K562 (cell line): ENCODE measurements at regions not wholly inside any gene's neighbourhood (a gene's known extent, or its start where the extent isn't known, plus 50 kb on each side); places are given as distances from the start of the nearest gene placed in this dataset.

ENCODE experiments used
- SIN3B ChIP-seq: fragments of 450-650 bp; IDR thresholded peaks from 2 replicates; pipeline ENCODE4 v1.6.1; 2017; ENCODE audit warnings: low read depth, mild to moderate bottlenecking, moderate library complexity
- TFAM ChIP-seq: fragments of 250-450 bp; sonication (Bioruptor Pico); conservative IDR thresholded peaks from 2 replicates; pipeline ENCODE4 v1.5.0; 2021; ENCODE audit warnings: mild to moderate bottlenecking, moderate library complexity
- U2AF1 ChIP-seq: fragments of 200-400 bp; formaldehyde crosslinking; optimal IDR thresholded peaks from 2 replicates; pipeline ENCODE3; 2017; ENCODE audit warnings: mild to moderate bottlenecking, low read depth, low read length, moderate library complexity
- ZNF584 ChIP-seq: fragments of 200-800 bp; sonication (Bioruptor generic); IDR thresholded peaks from 2 replicates; pipeline ENCODE4 v1.6.1; 2016; ENCODE audit warnings: low read depth, mild to moderate bottlenecking, missing genetic modification characterization, missing compliant biosample characterization
- ZNF695 ChIP-seq: fragments of 450-650 bp; formaldehyde crosslinking; IDR thresholded peaks from 2 replicates; pipeline ENCODE4 v1.4.0; 2020; ENCODE audit warnings: mild to moderate bottlenecking, moderate library complexity
- TF ChIP-seq, protein P1 (sequence below): fragments of 450-650 bp; formaldehyde crosslinking; IDR thresholded peaks from 2 replicates; pipeline ENCODE4 v1.4.0; 2020; ENCODE audit warnings: mild to moderate bottlenecking
- TF ChIP-seq, protein P2 (sequence below), 2 experiments: fragments of 250-450 bp in 1 of 2; fragments of 450-650 bp in 1 of 2; sonication (Bioruptor Pico) in 1 of 2; IDR thresholded peaks; 2 replicates each; pipeline versions ENCODE4 v1.6.1 to v1.8.0; 2016 to 2021; ENCODE audit warnings: mild to moderate bottlenecking in 2 of 2, moderate library complexity in 2 of 2, missing compliant biosample characterization in 1 of 2, missing genetic modification characterization in 1 of 2
- TF ChIP-seq, protein P3 (sequence below): fragments of 250-450 bp; sonication (Bioruptor Pico); IDR thresholded peaks from 2 replicates; pipeline ENCODE4 v1.4.0; 2020

DNA sequence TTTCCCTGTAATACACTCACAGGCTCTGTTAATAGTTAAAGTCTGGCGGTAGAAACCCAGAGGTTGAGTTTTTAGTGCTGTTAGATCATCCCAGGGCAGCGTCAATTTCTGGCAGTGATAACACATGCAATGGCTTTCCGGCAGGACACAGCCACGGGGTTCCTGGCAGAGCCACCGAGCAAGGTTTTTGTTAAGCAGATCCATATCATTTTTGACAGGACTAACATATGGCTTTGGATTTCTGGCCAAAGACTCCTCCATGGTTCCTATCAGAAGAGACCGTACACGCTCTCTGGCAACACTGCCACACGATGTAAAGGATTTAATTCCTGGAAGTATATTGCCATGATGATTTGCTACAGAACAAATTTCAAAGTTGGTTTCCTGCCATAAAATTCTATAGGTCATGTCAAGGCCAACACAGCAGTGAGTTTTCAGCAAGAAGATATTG lies 854.3 kb downstream of the LRRTM4 start (continued):
- TF ChIP-seq ZNF584 (no peak), U2AF1 (no peak), ZNF695 (CRISPR knock-in tag) (no peak), TFAM (CRISPR knock-in tag) (no peak), SIN3B (no peak)
- TF ChIP-seq, protein P1, sequence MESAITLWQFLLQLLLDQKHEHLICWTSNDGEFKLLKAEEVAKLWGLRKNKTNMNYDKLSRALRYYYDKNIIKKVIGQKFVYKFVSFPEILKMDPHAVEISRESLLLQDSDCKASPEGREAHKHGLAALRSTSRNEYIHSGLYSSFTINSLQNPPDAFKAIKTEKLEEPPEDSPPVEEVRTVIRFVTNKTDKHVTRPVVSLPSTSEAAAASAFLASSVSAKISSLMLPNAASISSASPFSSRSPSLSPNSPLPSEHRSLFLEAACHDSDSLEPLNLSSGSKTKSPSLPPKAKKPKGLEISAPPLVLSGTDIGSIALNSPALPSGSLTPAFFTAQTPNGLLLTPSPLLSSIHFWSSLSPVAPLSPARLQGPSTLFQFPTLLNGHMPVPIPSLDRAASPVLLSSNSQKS (CRISPR knock-in tag): no peak
- TF ChIP-seq, protein P2, sequence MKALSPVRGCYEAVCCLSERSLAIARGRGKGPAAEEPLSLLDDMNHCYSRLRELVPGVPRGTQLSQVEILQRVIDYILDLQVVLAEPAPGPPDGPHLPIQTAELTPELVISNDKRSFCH (CRISPR knock-in tag; IDR thresholded peaks at IDR 0.05): no peak
- TF ChIP-seq, protein P2 (tag; IDR thresholded peaks at IDR 0.05): no peak
- TF ChIP-seq, protein P3, sequence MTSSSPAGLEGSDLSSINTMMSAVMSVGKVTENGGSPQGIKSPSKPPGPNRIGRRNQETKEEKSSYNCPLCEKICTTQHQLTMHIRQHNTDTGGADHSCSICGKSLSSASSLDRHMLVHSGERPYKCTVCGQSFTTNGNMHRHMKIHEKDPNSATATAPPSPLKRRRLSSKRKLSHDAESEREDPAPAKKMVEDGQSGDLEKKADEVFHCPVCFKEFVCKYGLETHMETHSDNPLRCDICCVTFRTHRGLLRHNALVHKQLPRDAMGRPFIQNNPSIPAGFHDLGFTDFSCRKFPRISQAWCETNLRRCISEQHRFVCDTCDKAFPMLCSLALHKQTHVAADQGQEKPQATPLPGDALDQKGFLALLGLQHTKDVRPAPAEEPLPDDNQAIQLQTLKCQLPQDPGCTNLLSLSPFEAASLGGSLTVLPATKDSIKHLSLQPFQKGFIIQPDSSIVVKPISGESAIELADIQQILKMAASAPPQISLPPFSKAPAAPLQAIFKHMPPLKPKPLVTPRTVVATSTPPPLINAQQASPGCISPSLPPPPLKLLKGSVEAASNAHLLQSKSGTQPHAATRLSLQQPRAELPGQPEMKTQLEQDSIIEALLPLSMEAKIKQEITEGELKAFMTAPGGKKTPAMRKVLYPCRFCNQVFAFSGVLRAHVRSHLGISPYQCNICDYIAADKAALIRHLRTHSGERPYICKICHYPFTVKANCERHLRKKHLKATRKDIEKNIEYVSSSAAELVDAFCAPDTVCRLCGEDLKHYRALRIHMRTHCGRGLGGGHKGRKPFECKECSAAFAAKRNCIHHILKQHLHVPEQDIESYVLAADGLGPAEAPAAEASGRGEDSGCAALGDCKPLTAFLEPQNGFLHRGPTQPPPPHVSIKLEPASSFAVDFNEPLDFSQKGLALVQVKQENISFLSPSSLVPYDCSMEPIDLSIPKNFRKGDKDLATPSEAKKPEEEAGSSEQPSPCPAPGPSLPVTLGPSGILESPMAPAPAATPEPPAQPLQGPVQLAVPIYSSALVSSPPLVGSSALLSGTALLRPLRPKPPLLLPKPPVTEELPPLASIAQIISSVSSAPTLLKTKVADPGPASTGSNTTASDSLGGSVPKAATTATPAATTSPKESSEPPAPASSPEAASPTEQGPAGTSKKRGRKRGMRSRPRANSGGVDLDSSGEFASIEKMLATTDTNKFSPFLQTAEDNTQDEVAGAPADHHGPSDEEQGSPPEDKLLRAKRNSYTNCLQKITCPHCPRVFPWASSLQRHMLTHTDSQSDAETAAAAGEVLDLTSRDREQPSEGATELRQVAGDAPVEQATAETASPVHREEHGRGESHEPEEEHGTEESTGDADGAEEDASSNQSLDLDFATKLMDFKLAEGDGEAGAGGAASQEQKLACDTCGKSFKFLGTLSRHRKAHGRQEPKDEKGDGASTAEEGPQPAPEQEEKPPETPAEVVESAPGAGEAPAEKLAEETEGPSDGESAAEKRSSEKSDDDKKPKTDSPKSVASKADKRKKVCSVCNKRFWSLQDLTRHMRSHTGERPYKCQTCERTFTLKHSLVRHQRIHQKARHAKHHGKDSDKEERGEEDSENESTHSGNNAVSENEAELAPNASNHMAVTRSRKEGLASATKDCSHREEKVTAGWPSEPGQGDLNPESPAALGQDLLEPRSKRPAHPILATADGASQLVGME: no peak
